ENCODE measurements at regions not wholly inside any gene's neighbourhood (a gene's known extent, or its start where the extent isn't known, plus 50 kb on each side); places are given as distances from the start of the nearest gene placed in this dataset.
A peak's percentile ranks its signal among the peaks of the same experiment; 100 is the strongest.

DNA sequence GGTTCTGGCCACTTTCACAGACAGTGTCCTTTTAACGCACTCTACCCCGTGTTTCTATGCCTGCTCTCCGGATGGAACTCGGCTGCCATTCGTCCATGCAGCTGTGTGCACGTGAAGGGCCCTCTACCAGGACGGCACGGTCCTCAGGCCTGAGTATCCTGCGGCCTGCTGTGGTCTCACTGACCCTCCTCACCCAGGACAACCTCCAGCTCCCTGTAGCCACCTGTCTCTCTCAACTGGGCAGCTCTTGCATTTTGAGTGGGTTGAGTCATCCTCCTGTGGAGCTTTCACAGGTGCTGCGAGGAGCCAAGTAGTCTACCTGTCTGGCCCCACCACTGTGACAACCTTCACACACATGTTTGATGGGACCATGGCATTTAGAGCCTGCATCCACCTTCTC is 321.7 kb upstream of the TSHZ3 start:
- Mint-ChIP-seq H3K27ac (ENCODE audit: unreplicated experiment) (no peak overlapping the region), H3K27me3 (ENCODE audit: low read depth) (no peaks in the 10 kb centered on the region), H3K9me3 (ENCODE audit: low read depth) (peaks cover 3% of the 10 kb centered on the region), H3K4me1 (ENCODE audit: low read depth) (peaks cover 22% of the 10 kb centered on the region), H3K4me3 (ENCODE audit: unreplicated experiment) (no peak overlapping the region), H3K36me3 (ENCODE audit: low read depth) (no peaks in the 10 kb centered on the region)
- TF ChIP-seq CTCF (IDR thresholded peaks at IDR 0.05): no peak
- no peak for DNase-seq (ENCODE audit: low spot score)

DNA sequence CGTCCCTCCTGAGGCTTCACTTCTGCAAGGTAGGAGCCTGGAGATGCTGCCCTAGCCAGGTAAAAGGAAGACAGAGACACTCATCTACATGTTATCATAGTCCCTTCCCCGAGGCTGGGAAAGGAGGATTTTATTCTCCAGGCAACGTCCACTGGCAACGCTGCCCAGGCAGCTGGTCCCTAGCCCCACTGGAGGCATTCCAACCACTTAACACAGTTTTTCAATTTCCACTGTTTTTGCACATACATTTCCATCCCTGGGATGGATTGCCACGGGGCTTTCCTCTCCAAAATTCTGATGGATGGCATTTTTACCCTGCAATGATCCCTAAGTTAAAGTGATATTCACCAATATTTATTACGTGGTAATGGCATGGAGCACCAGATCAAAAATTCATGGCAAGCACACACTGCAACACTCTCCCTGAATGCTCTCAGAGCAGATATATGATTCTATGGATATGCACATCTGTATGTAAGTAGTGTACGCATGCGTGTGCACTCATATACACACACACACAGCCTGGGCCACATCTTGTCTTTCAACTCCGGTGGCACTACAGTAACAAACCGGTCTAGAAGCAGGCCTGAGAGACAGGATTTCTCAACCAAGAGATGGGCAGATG is 322.3 kb upstream of the TSHZ3 start:
- peaks cover 3% of the 10 kb centered on the region for H3K9me3 Mint-ChIP-seq (ENCODE audit: low read depth)

GRCh38 chr19:31674503-31675192 is 325.4 kb upstream of the TSHZ3 start:
- TF ChIP-seq CTCF (IDR thresholded peaks at IDR 0.05): no peak
- no peak overlapping the region for H3K4me3 Mint-ChIP-seq (ENCODE audit: unreplicated experiment)
- peaks cover 7% of the 10 kb centered on the region for H3K4me1 Mint-ChIP-seq (ENCODE audit: low read depth)
- DNase-seq (ENCODE audit: low spot score): no peak
- no peak overlapping the region for H3K27ac Mint-ChIP-seq (ENCODE audit: unreplicated experiment)
- no peaks in the 10 kb centered on the region for H3K36me3 Mint-ChIP-seq (ENCODE audit: low read depth)
- no peaks in the 10 kb centered on the region for H3K9me3 Mint-ChIP-seq (ENCODE audit: low read depth)
- H3K27me3 Mint-ChIP-seq (ENCODE audit: low read depth): no peaks in the 10 kb centered on the region

More for the DNA sequence above, 322.3 kb upstream of the TSHZ3 start:
- H3K4me1 Mint-ChIP-seq (ENCODE audit: low read depth): peaks cover 18% of the 10 kb centered on the region
- H3K27ac Mint-ChIP-seq (ENCODE audit: unreplicated experiment): no peak overlapping the region
- H3K27me3 Mint-ChIP-seq (ENCODE audit: low read depth): no peaks in the 10 kb centered on the region
- no peaks in the 10 kb centered on the region for H3K36me3 Mint-ChIP-seq (ENCODE audit: low read depth)
- no peak overlapping the region for H3K4me3 Mint-ChIP-seq (ENCODE audit: unreplicated experiment)
- no peak for DNase-seq (ENCODE audit: low spot score)
- TF ChIP-seq CTCF (IDR thresholded peaks at IDR 0.05): no peak

- no peak overlapping the region for H3K27ac Mint-ChIP-seq (ENCODE audit: unreplicated experiment)
- no peaks in the 10 kb centered on the region for H3K36me3 Mint-ChIP-seq (ENCODE audit: low read depth)
- peaks cover 7% of the 10 kb centered on the region for H3K4me1 Mint-ChIP-seq (ENCODE audit: low read depth)
- H3K27me3 Mint-ChIP-seq (ENCODE audit: low read depth): no peaks in the 10 kb centered on the region
- no peak for TF ChIP-seq CTCF (IDR thresholded peaks at IDR 0.05)
- H3K4me3 Mint-ChIP-seq (ENCODE audit: unreplicated experiment): no peak overlapping the region
- no peak for DNase-seq (ENCODE audit: low spot score)
- no peaks in the 10 kb centered on the region for H3K9me3 Mint-ChIP-seq (ENCODE audit: low read depth)
These were observed 326.1 kb upstream of the TSHZ3 start for GRCh38 chr19:31675193-31675913.

DNA sequence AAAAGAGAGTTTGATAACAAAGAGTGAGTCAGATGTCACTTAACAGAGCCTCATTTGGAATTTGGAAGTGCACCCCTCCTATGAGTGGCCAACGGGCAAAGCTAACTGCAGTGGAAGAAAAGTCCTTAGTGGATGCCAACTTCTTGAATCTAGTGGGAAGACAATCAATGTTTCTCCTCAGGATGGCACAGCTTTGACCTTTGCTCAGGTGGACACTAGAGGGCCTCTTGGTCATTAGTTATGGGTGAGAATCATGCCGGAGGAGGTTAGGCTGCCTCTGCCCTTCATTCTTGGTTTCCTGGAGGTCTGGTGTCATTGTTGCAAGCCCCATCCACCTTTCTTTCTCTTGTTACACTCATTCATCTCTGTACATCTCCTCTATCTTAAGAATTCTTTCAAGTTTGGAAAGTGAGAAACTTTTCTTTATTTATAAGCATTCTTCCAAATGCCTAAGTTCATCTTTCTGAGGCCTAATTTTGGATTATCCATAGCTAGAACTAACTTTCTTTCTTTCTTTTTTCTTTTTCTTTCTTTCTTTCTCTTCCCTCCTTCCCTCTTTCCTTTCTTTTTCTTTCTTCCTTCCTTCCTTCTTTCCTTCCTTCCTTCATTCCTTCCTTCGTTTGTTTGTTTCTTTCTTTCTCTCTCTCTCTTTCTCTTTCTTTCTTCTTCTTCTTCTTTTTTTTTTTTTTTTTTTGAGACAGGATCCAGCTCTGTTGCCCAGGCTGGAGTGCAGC is 327.2 kb upstream of the TSHZ3 start:
- Mint-ChIP-seq H3K27me3 (ENCODE audit: low read depth) (no peaks in the 10 kb centered on the region), H3K27ac (ENCODE audit: unreplicated experiment) (no peak overlapping the region)

More for the DNA sequence above, 327.2 kb upstream of the TSHZ3 start:
- peaks cover 7% of the 10 kb centered on the region for H3K4me1 Mint-ChIP-seq (ENCODE audit: low read depth)
- no peaks in the 10 kb centered on the region for H3K9me3 Mint-ChIP-seq (ENCODE audit: low read depth)
- H3K4me3 Mint-ChIP-seq (ENCODE audit: unreplicated experiment): no peak overlapping the region
- TF ChIP-seq CTCF (IDR thresholded peaks at IDR 0.05): peak; percentile 9
- DNase-seq (ENCODE audit: low spot score): no peak
- H3K36me3 Mint-ChIP-seq (ENCODE audit: low read depth): no peaks in the 10 kb centered on the region

All from chondrocyte (in vitro differentiated cells).